ENCODE measurements at regions not wholly inside any gene's neighbourhood (a gene's known extent, or its start where the extent isn't known, plus 50 kb on each side); places are given as distances from the start of the nearest gene placed in this dataset.

GRCh38 chr15:69729167-69729748 is 276.6 kb downstream of the RPLP1 start:
- peak; percentile 75 for TF ChIP-seq CTCF (IDR thresholded peaks at IDR 0.05; ENCODE audit: unreplicated experiment)
- no TSS peak for BruUV-seq (replicated peaks)
- Mint-ChIP-seq H3K4me3 (ENCODE audit: unreplicated experiment) (no peak overlapping the region), H3K36me3 (ENCODE audit: insufficient read depth, unreplicated experiment) (peaks cover 6% of the 10 kb centered on the region), H3K27me3 (ENCODE audit: insufficient read depth, unreplicated experiment) (peaks cover 56% of the 10 kb centered on the region), H3K9me3 (ENCODE audit: unreplicated experiment) (no peaks in the 10 kb centered on the region), H3K27ac (ENCODE audit: low read depth, unreplicated experiment) (no peak overlapping the region), H3K4me1 (ENCODE audit: insufficient read depth, unreplicated experiment) (no peaks in the 10 kb centered on the region)
- peak; percentile 39 for DNase-seq (ENCODE audit: unreplicated experiment)
- ChIA-PET CTCF (interaction anchor here (0.6 to 1.7 kb wide), 19 partner anchors 10 to 902 kb away, joined by 3 to 8 read pairs (median 3); no protein-coding TSS in a partner anchor), POLR2A (interaction anchor here (0.6 to 1.2 kb wide), 3 partner anchors 337 to 746 kb away, joined by 3 to 4 read pairs (median 3); no protein-coding TSS in a partner anchor)
- intact Hi-C loops (cut with micrococcal nuclease): loop anchor here (1.0 to 5.0 kb wide), 3 partner anchors 367 to 758 kb away; no protein-coding TSS in a partner anchor

- intact Hi-C loops (cut with micrococcal nuclease): no loop called here
- Mint-ChIP-seq H3K27ac (ENCODE audit: low read depth, unreplicated experiment) (no peak overlapping the region), H3K9me3 (ENCODE audit: unreplicated experiment) (no peaks in the 10 kb centered on the region), H3K4me3 (ENCODE audit: unreplicated experiment) (no peak overlapping the region), H3K4me1 (ENCODE audit: insufficient read depth, unreplicated experiment) (no peaks in the 10 kb centered on the region), H3K36me3 (ENCODE audit: insufficient read depth, unreplicated experiment) (peaks cover 6% of the 10 kb centered on the region), H3K27me3 (ENCODE audit: insufficient read depth, unreplicated experiment) (peaks cover 59% of the 10 kb centered on the region)
- ChIA-PET POLR2A (no interaction called here), CTCF (interaction anchor here (0.6 to 0.8 kb wide), 2 partner anchors 465 to 1556 kb away, joined by 3 read pairs; no protein-coding TSS in a partner anchor)
- no peak for TF ChIP-seq CTCF (IDR thresholded peaks at IDR 0.05; ENCODE audit: unreplicated experiment)
- BruUV-seq (replicated peaks): no TSS peak
- no peak for DNase-seq (ENCODE audit: unreplicated experiment)
Measured at GRCh38 chr15:69730281-69731080, 277.9 kb downstream of the RPLP1 start.

GRCh38 chr15:69731081-69731330 is 278.4 kb downstream of the RPLP1 start:
- Mint-ChIP-seq H3K27me3 (ENCODE audit: insufficient read depth, unreplicated experiment) (peaks cover 65% of the 10 kb centered on the region), H3K4me1 (ENCODE audit: insufficient read depth, unreplicated experiment) (no peaks in the 10 kb centered on the region), H3K9me3 (ENCODE audit: unreplicated experiment) (no peaks in the 10 kb centered on the region), H3K36me3 (ENCODE audit: insufficient read depth, unreplicated experiment) (peaks cover 6% of the 10 kb centered on the region), H3K27ac (ENCODE audit: low read depth, unreplicated experiment) (no peak overlapping the region), H3K4me3 (ENCODE audit: unreplicated experiment) (no peak overlapping the region)
- no TSS peak for BruUV-seq (replicated peaks)
- no peak for TF ChIP-seq CTCF (IDR thresholded peaks at IDR 0.05; ENCODE audit: unreplicated experiment)
- ChIA-PET POLR2A (no interaction called here), CTCF (interaction anchor here (0.8 to 1.5 kb wide), 2 partner anchors 465 to 757 kb away, joined by 3 to 8 read pairs; no protein-coding TSS in a partner anchor)
- DNase-seq (ENCODE audit: unreplicated experiment): no peak
- intact Hi-C loops (cut with micrococcal nuclease): no loop called here

- no peak for TF ChIP-seq CTCF (IDR thresholded peaks at IDR 0.05; ENCODE audit: unreplicated experiment)
- ChIA-PET CTCF (interaction anchor here (0.9 to 1.5 kb wide), 3 partner anchors 27 to 757 kb away, joined by 4 to 8 read pairs (median 5); no protein-coding TSS in a partner anchor), POLR2A (no interaction called here)
- no peak overlapping the region for H3K27ac Mint-ChIP-seq (ENCODE audit: low read depth, unreplicated experiment)
- no peaks in the 10 kb centered on the region for H3K4me1 Mint-ChIP-seq (ENCODE audit: insufficient read depth, unreplicated experiment)
- no peaks in the 10 kb centered on the region for H3K9me3 Mint-ChIP-seq (ENCODE audit: unreplicated experiment)
- H3K4me3 Mint-ChIP-seq (ENCODE audit: unreplicated experiment): no peak overlapping the region
- H3K36me3 Mint-ChIP-seq (ENCODE audit: insufficient read depth, unreplicated experiment): peaks cover 6% of the 10 kb centered on the region
- BruUV-seq (replicated peaks): no TSS peak
- DNase-seq (ENCODE audit: unreplicated experiment): no peak
- peaks cover 70% of the 10 kb centered on the region for H3K27me3 Mint-ChIP-seq (ENCODE audit: insufficient read depth, unreplicated experiment)
- intact Hi-C loops (cut with micrococcal nuclease): no loop called here
Measured at GRCh38 chr15:69731581-69731980, 279.0 kb downstream of the RPLP1 start.
